SW480 (cell line): ENCODE measurements at regions not wholly inside any gene's neighbourhood (a gene's known extent, or its start where the extent isn't known, plus 50 kb on each side); places are given as distances from the start of the nearest gene placed in this dataset.

ENCODE experiments used
- DNase-seq: peaks from one replicate; pipeline ENCODE4 v3.0.0-alpha.2; 2016; ENCODE audit warnings: low spot score

- no peak for DNase-seq
These were observed 98.2 kb downstream of the TNFSF18 start for GRCh38 chr1:172952516-172952915.

- DNase-seq, result no peak
These were observed 96.1 kb downstream of the TNFSF18 start for GRCh38 chr1:172954476-172955150.

- DNase-seq, result no peak
These were observed 95.5 kb downstream of the TNFSF18 start for GRCh38 chr1:172955161-172955815.

- no peak for DNase-seq
These were observed 93.9 kb downstream of the TNFSF18 start for GRCh38 chr1:172956871-172957270.

DNA sequence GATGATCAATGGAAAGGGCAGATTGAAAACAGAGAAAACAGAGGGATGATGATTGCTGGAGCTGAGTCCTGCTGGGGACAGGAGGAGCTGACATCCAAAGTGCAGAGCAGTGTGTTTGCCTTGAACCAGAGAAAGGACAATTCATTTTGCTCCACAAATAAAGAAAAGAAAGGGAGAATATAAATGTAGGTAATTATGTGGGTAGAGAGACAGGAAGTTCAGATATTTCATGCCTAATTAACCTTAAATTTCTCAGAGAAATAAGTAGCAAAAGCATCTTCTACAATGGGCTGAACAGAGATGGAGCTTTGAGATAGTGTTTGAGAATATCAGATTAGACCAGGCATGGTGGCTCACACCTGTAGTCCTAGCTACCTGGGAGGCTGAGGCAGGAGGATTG is 93.2 kb downstream of the TNFSF18 start:
- DNase-seq, result no peak

DNA sequence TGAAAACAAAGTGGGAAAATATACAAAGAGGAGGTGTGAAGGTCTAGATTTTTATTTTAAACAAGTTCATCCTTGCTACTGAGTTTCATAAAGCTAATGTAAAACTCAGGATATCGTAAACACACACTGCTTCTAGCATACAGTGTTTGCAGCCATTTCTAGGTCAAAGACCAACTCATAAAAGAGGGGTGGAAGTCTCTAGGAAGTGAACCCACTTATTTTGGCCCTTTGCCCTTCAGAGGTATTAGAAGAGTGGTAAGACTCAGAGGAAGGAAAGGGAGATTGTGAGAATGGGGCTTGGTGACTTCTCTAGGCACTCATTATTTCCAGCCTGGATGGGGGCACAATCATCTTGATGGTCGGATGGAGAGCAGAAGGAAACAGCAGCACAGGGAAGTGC is 91.2 kb downstream of the TNFSF18 start:
- DNase-seq, result no peak

DNA sequence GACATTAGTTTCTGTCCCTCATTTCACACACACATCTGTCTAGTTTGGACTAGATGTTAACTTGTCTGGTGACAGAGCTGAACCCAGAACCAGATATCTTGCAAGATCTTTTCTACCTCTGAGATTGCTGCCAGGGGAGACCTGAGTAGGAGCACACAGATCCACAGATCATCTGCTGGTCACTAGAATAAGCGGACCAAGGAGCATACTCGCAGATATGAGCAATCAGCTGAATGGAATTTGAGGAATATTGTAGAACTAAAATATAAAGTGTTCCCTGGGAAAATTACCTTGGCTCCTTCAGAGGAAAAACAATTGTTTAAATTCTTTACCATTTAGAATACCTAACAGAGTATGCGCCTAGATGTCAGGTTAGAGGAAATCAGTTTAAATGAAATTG is 90.7 kb downstream of the TNFSF18 start:
- no peak for DNase-seq

DNA sequence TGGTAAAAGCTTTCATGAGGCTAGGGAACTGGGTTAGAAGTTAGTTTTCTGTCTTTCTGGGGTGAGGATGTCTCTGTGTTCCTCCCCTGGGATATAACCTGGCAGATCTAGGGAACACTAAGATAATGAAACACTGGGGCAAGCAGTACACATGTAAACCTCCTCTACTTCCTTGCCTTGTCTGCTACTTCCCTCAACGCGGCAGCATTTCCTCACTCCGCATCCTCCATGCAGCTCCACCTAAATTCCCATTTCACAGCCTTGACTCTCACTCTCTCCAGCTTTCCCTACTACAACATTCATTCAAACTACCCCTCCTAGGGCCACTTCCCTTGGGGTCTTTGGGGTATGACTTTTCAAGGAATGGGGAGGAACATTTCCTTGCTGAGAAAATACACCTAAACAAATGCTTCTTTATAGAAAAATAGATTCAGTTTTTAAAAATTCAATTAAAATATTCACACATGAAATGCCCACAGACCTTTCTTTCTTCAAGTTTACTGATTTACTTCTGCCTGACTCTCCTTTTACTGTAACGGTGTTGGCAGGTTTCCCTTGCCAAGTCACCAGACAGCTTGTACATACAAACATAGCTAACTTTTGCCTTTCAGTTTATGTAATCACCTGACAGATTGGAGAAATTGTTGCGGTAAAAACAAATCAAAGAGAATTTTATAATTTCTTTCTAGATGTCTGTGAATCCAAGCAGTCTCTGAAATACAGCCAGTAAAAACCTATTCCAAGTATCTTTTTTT is 90.1 kb downstream of the TNFSF18 start:
- no peak for DNase-seq

DNA sequence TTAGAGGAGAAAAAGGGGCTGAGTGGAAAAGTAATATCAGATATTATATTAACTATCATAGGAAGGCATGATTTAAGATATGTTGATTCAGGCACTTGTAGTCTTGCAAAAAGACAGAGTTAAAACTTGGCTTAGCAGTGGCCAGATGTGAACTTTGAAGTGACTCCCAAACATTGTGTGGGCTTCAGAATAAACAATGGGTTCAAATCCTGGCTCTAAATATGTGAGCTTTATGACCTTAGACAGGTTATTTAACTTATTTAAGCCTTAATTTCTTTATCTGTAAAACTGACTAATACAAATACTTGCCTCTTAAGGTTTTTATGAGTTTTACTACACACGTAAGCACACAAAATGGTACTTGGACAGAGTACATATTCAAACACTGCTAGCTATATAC is 85.9 kb downstream of the TNFSF18 start:
- no peak for DNase-seq

DNA sequence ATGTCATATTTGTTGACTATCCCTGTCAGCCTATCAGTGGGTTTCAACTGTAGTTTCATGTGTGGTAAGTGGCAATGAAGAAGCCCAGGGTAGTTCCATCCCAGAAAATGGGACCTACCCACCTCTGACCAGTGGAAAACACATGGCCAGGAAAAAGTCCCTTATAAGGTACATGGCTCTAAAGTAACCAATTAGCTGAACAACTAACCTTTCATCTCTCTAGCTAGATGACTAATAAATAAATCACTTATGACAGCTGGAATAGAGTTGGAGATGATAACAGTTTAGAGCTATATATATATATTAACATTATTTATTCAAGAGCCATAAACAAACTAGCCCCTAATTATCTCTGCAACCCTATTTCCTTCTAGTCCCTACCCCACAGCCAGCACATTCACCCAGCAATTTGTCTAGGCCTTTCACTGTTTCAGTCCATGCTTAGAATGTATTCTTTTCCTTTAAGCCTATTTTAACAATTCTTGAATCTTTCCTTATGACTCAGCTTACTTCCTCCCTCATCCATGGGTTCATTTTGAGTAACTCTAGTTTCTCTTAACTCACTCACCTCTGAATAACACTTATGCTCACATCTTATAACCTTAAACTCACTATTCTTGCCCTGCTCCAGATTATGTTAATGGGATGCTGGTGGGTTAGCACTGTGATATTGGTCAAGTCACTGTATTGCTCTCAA is 83.7 kb downstream of the TNFSF18 start:
- no peak for DNase-seq

- DNase-seq, result no peak
These were observed 82.8 kb downstream of the TNFSF18 start for GRCh38 chr1:172967936-172968335.

DNA sequence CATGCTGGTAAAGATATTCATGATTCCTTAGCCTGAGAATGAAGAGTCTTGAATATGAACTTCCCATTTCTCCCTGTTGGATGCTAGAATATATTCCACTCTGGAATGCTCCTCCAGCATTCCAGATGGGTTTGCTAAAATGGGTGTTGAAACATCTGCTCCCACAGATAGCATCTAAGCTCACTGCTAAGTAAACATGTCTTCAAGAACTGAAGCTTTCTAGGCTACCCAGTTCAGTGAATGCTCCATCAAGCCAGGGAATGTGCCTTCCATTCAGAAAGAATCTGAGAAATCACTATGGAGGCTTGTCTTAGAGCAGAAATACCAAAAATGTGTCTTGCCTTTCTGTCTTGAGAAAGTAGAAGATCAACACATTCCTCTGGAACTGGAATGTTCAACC is 81.1 kb downstream of the TNFSF18 start:
- no peak for DNase-seq

DNA sequence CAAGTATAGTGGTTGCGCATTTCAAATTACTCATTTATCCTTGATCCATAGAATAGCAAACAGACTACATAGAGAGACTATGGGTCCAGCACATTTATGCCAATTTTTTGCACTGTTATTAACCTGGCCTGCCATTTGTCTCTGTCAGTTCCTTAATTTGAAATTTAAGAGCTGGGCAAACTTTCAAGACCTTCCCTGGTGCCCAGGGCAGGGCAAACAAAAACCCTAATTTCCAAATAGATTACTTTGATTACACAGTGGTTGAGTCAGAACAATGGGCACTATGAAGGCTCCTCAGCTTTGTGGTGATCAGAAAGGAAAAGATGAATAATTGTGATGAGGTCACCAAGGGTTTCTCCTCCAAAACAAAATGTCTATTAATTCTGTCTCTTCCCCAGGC is 80.6 kb downstream of the TNFSF18 start:
- DNase-seq, result no peak

GRCh38 chr1:172971241-172971640 is 79.5 kb downstream of the TNFSF18 start:
- no peak for DNase-seq

DNA sequence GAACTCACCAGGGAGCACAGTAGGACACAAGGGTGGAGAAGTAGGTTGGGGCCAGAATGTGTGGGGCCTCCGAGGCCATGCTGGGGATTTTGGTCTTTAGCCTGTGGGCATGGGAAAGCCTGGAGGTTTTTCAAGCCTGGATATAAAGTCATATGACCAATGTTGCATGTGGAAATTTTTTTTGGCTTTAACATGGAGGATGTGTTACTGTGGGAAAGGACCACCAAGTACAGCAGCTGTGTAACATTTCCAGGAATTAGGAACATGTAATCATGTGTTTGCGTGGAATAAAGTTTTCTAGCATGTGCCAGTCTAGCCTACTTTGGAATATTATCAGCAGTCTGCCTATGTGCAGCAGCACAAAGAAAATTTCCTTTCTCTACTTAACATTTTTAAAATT is 78.5 kb downstream of the TNFSF18 start:
- DNase-seq, result no peak

DNA sequence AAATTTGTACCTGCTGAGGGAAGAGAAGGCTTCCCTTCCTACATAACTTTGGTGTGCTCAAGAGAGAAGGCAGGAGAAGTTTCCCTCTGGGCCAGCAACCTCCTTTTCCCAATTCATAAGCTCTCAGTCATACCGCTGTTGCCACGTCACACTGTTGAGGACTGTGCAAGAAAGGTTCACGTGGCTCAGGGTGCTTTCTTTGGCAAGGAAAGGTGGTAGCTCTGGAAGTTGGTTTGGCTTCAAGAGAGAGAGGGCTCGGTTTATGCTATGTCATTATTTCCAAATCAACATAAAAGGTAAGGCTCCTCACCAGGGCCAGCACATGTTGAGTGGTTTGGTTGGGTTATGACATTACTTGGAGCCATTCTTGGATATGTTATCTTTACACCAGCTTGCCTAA is 77.3 kb downstream of the TNFSF18 start:
- no peak for DNase-seq

DNA sequence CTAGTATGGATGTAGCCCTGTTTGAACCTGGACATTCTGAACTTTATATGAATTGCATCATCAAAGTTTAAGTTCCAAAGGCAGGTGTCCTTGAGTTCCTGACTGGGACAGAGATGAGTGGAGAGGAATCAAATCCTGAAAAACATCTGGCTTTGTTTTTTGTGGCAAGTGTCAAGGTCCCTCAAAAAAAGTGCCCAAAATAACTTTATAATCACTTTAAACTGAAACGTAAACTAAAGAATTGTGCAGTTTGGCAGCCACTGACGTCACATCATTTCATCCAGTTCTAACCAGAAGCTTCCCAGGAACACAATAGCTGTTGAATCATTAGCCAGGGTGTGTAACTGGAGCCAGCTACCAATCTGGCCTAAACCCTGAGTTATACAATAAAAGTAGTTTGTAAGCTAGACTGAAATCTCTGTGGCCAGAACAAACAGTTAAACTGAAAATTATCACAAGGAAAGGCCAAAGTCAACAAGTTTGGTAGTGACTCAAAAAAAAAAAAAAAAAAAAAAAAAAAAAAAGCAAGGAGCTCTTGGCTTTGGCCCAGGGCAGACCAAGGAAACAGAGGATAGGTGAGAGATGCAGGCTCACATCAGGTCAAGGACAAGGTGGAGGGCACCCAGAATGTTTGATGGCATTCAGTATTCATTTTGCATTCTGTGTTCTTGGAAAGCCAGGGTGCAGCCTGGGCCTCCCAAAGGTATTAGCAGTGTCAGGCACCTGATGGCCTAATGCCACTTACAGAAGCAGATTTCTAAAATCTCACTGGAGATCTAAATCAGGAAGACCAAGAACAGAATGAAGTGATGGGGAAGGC is 74.3 kb downstream of the TNFSF18 start:
- DNase-seq, result peak; percentile 18

DNA sequence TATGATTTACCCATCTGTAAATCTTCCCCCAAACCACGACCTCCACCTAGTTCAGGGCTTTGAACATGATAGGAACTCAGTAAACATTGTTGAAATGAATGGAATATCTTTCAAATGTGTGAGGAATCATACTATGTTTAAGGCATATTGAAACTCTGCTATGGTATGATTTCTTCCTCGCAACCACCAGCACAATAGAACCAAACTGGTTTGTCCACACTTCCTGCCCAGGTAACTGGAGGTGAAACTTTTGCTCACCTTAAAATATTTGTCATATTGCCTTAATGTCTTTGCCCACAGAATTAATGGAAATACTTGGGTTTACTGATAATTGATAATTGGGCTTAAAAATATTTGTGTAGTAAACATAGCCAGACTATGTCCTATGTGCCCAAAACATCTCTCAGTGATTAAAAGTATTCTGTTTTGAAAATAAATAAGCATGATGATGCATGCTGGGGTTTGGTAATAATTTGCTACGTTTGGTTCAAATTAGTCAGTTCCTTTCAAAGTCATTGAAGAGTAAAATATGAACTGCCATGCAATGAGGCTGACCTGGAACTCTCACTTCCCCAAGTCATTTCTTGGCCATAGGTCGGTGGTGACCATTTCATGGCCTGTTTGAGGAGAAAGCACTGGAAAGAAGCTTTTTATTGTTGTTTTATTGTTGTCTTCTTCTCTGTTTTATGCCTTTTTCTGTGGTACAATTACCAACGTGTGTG is 73.3 kb downstream of the TNFSF18 start:
- no peak for DNase-seq

- DNase-seq, result no peak
These were observed 72.1 kb downstream of the TNFSF18 start for GRCh38 chr1:172978595-172978994.

- no peak for DNase-seq
These were observed 70.9 kb downstream of the TNFSF18 start for GRCh38 chr1:172979828-172980227.

DNA sequence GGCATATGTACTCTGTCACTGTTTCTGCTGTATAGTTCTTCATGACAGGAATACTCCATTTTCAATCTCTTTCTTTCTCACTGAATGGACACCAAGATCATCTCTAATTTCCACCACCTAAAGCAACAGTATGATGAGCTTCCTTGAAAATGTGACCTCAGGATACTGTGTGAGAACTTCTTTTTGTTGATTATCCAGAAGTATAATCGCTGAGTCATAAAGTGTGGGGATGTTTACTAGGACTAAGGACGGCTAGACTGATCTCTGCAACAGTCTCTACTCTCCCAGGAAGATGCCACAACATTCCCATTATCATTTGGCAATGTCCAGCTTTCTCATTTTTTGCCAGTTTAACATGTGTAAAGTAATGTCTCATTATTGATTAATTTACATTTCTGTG is 70.3 kb downstream of the TNFSF18 start:
- DNase-seq, result no peak
